Mesodermal cell (in vitro differentiated cells): ENCODE measurements at regions not wholly inside any gene's neighbourhood (a gene's known extent, or its start where the extent isn't known, plus 50 kb on each side); places are given as distances from the start of the nearest gene placed in this dataset.

ENCODE experiments used
- H3K27ac ChIP-seq: 2 replicates; pipeline ENCODE4 v1.7.0; 2013; ENCODE audit warnings: mild to moderate bottlenecking, low read depth, low read length, moderate library complexity; ENCODE audit not compliant: severe bottlenecking
- H3K36me3 ChIP-seq: 2 replicates; pipeline ENCODE4 v1.7.1; 2013; ENCODE audit warnings: mild to moderate bottlenecking, low read length, moderate library complexity; ENCODE audit not compliant: control insufficient read depth, insufficient read depth
- H3K4me1 ChIP-seq: one replicate; pipeline ENCODE4 v1.7.1; 2013; ENCODE audit warnings: mild to moderate bottlenecking, low read length; ENCODE audit not compliant: insufficient read depth, control insufficient read depth, poor library complexity, severe bottlenecking
- H3K4me3 ChIP-seq: 2 replicates; pipeline ENCODE4 v1.7.0; 2013; ENCODE audit warnings: low read length, control low read depth, mild to moderate bottlenecking; ENCODE audit not compliant: insufficient read depth, poor library complexity, severe bottlenecking; ENCODE audit errors: extremely low read depth
- H3K9me3 ChIP-seq: 2 replicates; pipeline ENCODE4 v1.7.1; 2013; ENCODE audit warnings: mild to moderate bottlenecking, low read length, moderate library complexity; ENCODE audit not compliant: control insufficient read depth
- WGBS, 2 experiments: methylation state at CpG; one replicate each; pipeline ENCODE4 v1.1.5; 2013; ENCODE audit warnings: missing lambda C conversion rate in 2 of 2; ENCODE audit not compliant: insufficient coverage in 2 of 2; 5-methylcytosine and 5-hydroxymethylcytosine counted together

- no peak overlapping the region for H3K27ac ChIP-seq
- no peaks in the 10 kb centered on the region for H3K36me3 ChIP-seq
- H3K4me1 ChIP-seq: no peaks in the 10 kb centered on the region
- 83 to 95% methylated on average over 6 to 8 of the region's 10 CpGs for WGBS, 2 experiments
- no peaks in the 10 kb centered on the region for H3K9me3 ChIP-seq
- H3K4me3 ChIP-seq: no peak overlapping the region
Observed at GRCh38 chr7:156026076-156026600, 213.9 kb upstream of the SHH start.

- no peaks in the 10 kb centered on the region for H3K9me3 ChIP-seq
- WGBS, 2 experiments: 82 to 99% methylated on average over 3 to 5 of the region's 6 CpGs
- no peaks in the 10 kb centered on the region for H3K4me1 ChIP-seq
- H3K4me3 ChIP-seq: no peak overlapping the region
- H3K36me3 ChIP-seq: no peaks in the 10 kb centered on the region
- H3K27ac ChIP-seq: no peak overlapping the region
Observed at GRCh38 chr7:156025675-156026074, 213.4 kb upstream of the SHH start.

GRCh38 chr7:156024201-156024600 is 211.9 kb upstream of the SHH start:
- no peaks in the 10 kb centered on the region for H3K4me1 ChIP-seq
- H3K9me3 ChIP-seq: no peaks in the 10 kb centered on the region
- no peaks in the 10 kb centered on the region for H3K36me3 ChIP-seq
- H3K4me3 ChIP-seq: no peak overlapping the region
- no peak overlapping the region for H3K27ac ChIP-seq
- WGBS, 2 experiments: 69 to 73% methylated on average over 4 of the region's 7 CpGs

GRCh38 chr7:156022483-156023459 is 210.5 kb upstream of the SHH start:
- Histone ChIP-seq H3K4me3 (no peak overlapping the region), H3K27ac (no peak overlapping the region), H3K36me3 (no peaks in the 10 kb centered on the region), H3K9me3 (no peaks in the 10 kb centered on the region), H3K4me1 (no peaks in the 10 kb centered on the region)
- WGBS, 2 experiments: 88 to 91% methylated on average over 19 to 25 of the region's 26 CpGs

- H3K4me1 ChIP-seq: no peaks in the 10 kb centered on the region
- H3K4me3 ChIP-seq: no peak overlapping the region
- H3K36me3 ChIP-seq: no peaks in the 10 kb centered on the region
- WGBS, 2 experiments: 93 to 94% methylated on average over 8 of the region's 9 CpGs
- no peak overlapping the region for H3K27ac ChIP-seq
- H3K9me3 ChIP-seq: no peaks in the 10 kb centered on the region
Observed at GRCh38 chr7:156021471-156021870, 209.2 kb upstream of the SHH start.

GRCh38 chr7:156020566-156020965 is 208.3 kb upstream of the SHH start:
- WGBS, 2 experiments: 100% methylated on average over 1 of the region's 5 CpGs; no CpG with 5 or more reads in 1 of the 2 experiments

GRCh38 chr7:156019776-156020565 is 207.7 kb upstream of the SHH start:
- Histone ChIP-seq H3K9me3 (no peaks in the 10 kb centered on the region), H3K27ac (no peak overlapping the region), H3K4me3 (no peak overlapping the region), H3K4me1 (no peaks in the 10 kb centered on the region), H3K36me3 (no peaks in the 10 kb centered on the region)
- 89 to 93% methylated on average over 8 to 10 of the region's 13 CpGs for WGBS, 2 experiments

More at GRCh38 chr7:156020566-156020965, 208.3 kb upstream of the SHH start:
- Histone ChIP-seq H3K36me3 (no peaks in the 10 kb centered on the region), H3K27ac (no peak overlapping the region), H3K4me3 (no peak overlapping the region), H3K4me1 (no peaks in the 10 kb centered on the region), H3K9me3 (no peaks in the 10 kb centered on the region)

- H3K4me1 ChIP-seq: no peaks in the 10 kb centered on the region
- H3K36me3 ChIP-seq: no peaks in the 10 kb centered on the region
- H3K9me3 ChIP-seq: no peaks in the 10 kb centered on the region
- WGBS, 2 experiments: 60 to 78% methylated on average over 3 to 6 of the region's 7 CpGs
- no peak overlapping the region for H3K4me3 ChIP-seq
- H3K27ac ChIP-seq: no peak overlapping the region
Observed at GRCh38 chr7:156019308-156019707, 207.0 kb upstream of the SHH start.

- H3K4me3 ChIP-seq: no peak overlapping the region
- WGBS, 2 experiments: 86 to 91% methylated on average over 12 to 24 of the region's 25 CpGs
Observed at GRCh38 chr7:156017916-156018700, 205.8 kb upstream of the SHH start.

GRCh38 chr7:156017431-156017830 is 205.2 kb upstream of the SHH start:
- Histone ChIP-seq H3K36me3 (no peaks in the 10 kb centered on the region), H3K9me3 (no peaks in the 10 kb centered on the region), H3K4me3 (no peak overlapping the region), H3K4me1 (no peaks in the 10 kb centered on the region), H3K27ac (no peak overlapping the region)
- WGBS, 2 experiments: 92 to 94% methylated on average over 6 to 7 of the region's 8 CpGs

More at GRCh38 chr7:156017916-156018700, 205.8 kb upstream of the SHH start:
- Histone ChIP-seq H3K36me3 (no peaks in the 10 kb centered on the region), H3K9me3 (no peaks in the 10 kb centered on the region), H3K27ac (no peak overlapping the region), H3K4me1 (no peaks in the 10 kb centered on the region)
